GM12892 (cell line): ENCODE measurements at regions not wholly inside any gene's neighbourhood (a gene's known extent, or its start where the extent isn't known, plus 50 kb on each side); places are given as distances from the start of the nearest gene placed in this dataset.
"Not testable (repeated sequence)": the region's sequence is repeated elsewhere in the genome, so short reads cannot be mapped to it uniquely, and the experiment has no call there.

Source experiments
- DNase-seq: peaks from one replicate; pipeline ENCODE4 v3.0.0; 2011; ENCODE audit not compliant: insufficient read length
- FAIRE-seq: peaks from 2 replicates; lab custom pipeline; 2011; peaks lifted over from hg19 to GRCh38; lab: Jason Lieb, UNC
- POLR2A ChIP-seq: IDR thresholded peaks from 2 replicates; pipeline ENCODE4 v1.6.1; 2011; ENCODE audit warnings: low read depth, low read length, control low read depth
- POLR2AphosphoS5 ChIP-seq: IDR thresholded peaks from 2 replicates; pipeline ENCODE4 v1.6.1; 2011; ENCODE audit warnings: low read depth, low read length, control low read depth
- TAF1 ChIP-seq: IDR thresholded peaks from 2 replicates; pipeline ENCODE4 v1.6.1; 2011; ENCODE audit warnings: low read depth, mild to moderate bottlenecking, control low read depth, low read length, borderline replicate concordance

DNA sequence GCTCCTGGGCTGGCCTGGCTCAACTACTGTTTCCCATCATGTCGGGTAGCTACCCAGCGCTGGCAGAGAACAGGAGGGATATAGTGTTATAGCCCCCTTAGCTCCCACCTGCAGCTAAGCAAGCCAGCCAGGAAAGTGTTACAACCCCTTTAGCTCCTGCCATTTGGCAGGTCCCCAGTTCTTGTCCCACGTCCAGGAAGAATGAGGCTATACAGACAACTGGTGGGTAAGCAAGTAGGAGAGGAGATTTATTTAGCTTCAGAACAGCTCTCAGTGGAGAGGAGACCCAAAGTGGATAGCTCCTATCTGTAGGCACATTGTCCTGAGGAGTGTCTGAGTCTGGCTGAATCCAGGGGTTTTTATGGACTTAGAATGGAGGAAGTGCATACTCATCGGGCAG is 741.1 kb upstream of the B3GALT2 start:
- no peak for DNase-seq
- TF ChIP-seq POLR2AphosphoS5 (no peak), POLR2A (no peak), TAF1 (no peak)
- FAIRE-seq, result no peak

DNA sequence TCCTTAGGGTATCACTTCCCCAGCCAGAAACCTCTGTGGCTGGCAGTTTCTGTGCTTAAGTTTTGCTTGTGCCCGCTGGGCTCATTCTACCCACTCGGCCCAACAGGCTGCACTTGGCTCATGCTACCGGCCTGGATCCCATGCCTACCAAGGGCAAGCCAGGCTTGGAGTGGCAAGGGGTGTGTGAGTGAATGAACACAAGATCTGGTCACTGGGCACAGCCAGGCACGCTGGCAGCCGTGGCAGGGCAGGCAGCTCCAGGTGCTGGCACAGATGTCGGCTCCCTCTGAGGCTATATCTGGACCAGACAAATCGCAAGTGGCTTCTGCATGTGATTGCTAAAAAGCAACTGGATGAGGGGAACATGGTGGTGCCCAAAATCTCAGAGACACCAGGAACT is 740.5 kb upstream of the B3GALT2 start:
- TF ChIP-seq POLR2A (no peak), POLR2AphosphoS5 (no peak), TAF1 (no peak)
- no peak for DNase-seq
- no peak for FAIRE-seq

DNA sequence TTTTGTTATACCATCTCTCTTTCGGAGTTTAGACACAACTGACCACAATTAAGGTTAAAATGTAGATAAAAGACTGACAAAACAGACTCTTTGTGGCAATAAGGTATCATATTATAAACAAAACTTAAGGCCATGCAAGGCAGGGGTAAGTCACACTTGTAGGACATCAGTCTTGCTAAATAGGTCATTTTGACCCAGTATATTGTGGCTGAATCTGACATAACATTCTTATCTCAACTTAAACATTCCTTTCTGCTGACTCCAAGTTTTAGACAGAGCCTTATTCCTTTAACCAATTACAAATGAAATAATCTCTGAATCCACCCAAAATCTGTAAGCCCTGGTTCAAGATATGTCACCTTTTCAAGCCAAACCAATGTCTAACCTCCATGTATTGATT is 733.4 kb upstream of the B3GALT2 start:
- FAIRE-seq, result no peak
- TF ChIP-seq POLR2A (no peak), TAF1 (no peak), POLR2AphosphoS5 (no peak)
- no peak for DNase-seq

DNA sequence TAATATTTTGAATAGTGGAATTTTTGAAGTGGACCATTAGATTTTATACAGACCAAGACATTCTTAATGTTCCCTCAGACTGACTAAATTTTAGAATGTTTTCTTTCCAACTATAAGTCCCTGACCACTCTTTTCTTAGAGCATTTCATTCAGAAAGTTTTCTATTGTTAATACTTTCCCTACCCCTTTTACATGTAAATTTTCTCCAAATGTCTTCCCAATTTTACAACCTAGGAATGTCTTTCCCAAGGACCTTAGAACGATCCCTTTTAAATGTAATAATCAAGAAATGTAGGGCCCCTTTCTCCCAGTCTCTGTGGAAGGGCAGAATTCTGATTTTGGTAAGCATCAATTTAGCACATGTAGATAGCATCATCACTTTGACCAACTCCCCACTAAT is 730.0 kb upstream of the B3GALT2 start:
- no peak for DNase-seq
- TF ChIP-seq POLR2AphosphoS5 (no peak), POLR2A (no peak), TAF1 (no peak)
- no peak for FAIRE-seq

DNA sequence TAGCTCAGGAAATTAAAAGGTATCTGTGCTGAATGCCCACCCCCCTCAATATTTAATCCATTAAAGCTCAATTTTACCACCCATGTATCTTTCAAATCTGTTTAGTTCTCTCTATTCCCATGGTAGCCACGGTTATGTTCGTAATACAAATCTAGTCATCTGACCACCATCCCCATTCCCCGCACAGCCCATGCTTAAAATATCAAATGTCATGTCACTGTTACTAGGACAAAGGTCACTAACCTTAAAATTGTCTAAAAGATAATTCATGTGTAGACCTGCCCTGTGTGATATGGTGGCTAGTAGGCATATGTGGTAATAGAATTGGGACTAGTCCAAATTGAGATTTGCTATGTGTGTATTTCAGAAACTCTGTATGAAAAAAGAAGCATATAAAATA is 728.5 kb upstream of the B3GALT2 start:
- TF ChIP-seq POLR2AphosphoS5 (no peak), TAF1 (no peak), POLR2A (no peak)
- DNase-seq (no peak), FAIRE-seq (no peak)

DNA sequence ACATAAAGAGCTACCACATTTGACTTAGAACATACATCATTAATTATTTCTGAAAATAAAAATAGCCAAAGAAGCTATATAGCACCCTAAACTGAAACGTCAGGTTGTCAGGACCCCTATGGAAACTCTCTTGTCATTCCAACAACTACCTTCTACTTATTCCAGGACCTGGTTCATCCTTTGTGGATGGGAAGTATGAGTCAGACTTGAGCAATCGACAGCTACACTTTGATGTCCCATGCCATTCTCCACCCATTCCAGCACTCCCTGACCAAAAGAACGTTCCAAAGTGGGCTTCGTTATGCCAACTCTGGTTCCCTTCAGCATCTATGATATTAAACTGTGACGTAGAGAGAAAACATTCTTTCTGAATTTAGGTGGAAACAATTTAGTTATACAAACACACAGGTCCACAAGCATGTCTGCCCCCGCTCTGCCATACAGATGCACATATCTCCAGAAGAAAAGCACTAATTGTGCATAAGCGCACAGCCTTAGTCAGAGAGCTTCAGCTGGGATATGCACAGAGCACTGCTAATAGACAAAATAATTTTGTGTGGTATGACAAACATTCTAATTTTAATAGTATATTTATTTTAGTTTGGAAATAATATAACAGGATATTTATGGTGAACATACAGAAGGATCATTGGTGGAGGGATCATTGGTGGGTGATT is 723.1 kb upstream of the B3GALT2 start:
- no peak for FAIRE-seq
- no peak for TF ChIP-seq POLR2A
- TF ChIP-seq POLR2AphosphoS5, result no peak
- no peak for TF ChIP-seq TAF1
- no peak for DNase-seq

DNA sequence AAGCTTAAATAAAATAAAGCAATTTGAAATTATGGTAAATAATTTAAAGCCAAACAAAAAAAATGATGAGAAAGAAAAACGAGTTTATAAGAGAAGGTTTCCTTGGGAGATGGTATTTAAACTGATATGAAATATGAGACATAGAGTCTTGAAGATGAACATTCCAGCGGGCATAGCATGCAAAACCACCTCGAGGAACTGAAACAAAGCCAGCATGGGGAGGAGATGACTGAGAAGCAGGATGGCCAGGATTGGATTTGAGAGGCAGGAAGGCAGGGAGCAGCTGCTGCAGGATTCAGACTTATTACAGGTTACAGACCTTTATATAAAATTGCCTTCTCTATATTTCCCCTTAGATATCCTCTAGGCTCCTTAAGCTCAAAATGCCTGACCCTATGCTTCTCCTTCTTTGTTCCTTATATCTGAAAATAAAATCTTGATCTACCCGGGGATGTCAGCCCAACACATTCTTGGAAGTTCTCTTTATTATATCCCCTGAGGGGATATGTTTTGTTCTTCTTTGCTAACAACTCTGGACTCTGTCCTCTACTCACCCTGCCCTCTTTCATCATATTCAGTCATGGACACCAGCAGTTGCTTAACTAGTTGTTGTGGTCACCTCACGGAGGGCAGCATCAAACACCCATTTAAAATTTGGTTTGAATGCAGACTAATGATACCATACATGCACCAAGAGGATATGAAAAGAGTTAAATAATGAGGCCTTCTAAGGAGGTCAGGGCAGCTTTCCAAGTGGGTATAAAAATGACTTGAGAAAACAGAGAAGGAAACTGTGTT is 719.1 kb upstream of the B3GALT2 start:
- DNase-seq (no peak), FAIRE-seq (no peak)
- TF ChIP-seq POLR2AphosphoS5, result no peak
- no peak for TF ChIP-seq TAF1
- TF ChIP-seq POLR2A, result no peak

DNA sequence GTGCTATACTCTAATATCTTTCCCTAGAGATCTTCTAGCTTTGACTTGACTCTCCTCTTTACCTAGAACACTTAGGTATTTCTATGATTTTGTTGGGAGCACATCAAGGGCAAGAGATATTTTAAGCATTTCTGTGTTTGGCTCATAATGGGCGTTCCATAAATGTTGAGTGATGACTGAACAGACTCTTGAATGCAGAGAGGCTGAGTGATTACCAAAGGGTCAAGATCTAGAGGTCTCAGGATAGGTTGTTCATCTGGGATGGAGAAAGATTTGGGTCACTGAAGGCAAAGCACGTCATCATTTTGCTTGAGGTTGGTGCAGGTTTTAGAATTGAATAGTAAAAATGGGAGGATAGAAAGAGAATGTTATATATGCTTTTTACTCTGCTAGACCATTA is 705.4 kb upstream of the B3GALT2 start:
- TF ChIP-seq POLR2AphosphoS5, result no peak
- no peak for TF ChIP-seq POLR2A
- no peak for TF ChIP-seq TAF1
- FAIRE-seq (no peak), DNase-seq (no peak)

DNA sequence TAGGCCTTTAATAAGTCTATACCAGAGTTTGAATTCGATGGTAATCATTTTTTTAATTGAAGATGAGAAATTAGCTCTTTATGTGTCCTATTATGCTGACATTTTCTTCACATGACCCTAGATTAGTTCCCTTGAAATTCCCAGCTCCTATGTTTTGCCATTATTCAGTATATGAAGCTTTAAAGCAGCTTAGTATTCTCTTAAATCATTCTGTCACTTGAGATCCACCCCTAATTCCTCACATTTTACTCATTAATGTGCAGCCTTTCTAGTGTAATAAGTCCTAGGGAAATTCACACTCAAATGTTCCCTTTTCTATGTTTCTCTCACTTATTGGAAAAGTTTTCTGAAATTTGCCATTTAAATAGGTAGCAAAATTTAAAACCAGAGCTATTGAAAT is 704.5 kb upstream of the B3GALT2 start:
- no peak for FAIRE-seq
- DNase-seq, result no peak
- TF ChIP-seq TAF1 (no peak), POLR2AphosphoS5 (no peak), POLR2A (no peak)

DNA sequence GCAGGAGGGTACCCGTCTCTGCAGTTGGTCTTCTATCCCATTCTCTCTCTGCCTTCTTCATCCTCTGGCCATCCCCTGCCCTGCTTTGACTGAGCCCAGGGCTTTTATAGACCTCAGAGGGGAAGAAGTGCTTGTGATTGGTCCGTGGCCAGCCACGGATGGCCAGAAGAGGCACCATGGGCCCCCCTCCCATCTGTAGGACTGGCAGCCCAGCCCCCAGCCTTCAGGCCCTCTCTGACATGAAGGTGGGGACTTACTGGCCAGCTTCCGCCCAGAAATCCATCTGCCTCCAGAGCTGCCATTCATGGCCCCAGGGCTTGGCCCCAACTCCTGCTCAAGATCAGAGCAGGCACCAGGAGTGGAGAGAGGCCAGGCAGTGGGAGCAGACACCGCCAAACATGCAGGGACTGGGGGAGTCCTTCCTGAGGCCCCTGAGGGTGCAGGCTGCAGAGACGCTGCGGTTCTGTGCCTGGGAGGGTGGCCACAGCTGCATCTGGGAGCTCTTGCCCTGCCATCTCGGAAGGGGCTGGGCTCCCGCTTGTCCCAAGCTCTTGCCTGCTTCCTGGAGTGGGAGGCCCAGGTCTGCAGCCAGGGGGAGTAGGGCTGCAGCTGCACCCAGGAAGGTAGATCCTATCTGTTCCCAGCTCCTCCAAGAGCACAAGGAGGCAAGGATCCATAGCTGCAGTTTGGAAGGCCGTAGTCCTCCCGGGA is 698.6 kb upstream of the B3GALT2 start:
- no peak for TF ChIP-seq POLR2A
- TF ChIP-seq POLR2AphosphoS5, result no peak
- TF ChIP-seq TAF1, result no peak
- FAIRE-seq (no peak), DNase-seq (no peak)

DNA sequence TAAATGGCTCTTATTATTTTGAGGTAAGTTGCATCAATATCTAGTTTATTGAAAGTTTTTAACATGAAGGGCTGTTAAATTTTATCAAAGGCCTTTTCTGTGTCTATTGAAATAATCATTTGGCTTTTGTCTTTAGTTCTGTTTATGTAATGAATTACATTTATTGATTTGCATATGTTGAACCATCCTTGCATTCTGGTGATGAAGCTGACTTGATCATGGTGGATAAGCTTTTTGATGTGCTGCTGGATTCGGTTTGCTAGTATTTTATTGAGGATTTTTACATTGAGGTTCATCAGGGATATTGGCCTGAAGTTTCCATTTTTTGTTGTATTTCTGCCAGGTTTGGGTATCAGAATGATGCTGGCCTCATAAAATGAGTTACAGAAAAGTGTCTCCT is 691.5 kb upstream of the B3GALT2 start:
- not testable (repeated sequence) for DNase-seq, FAIRE-seq
